SK-N-SH treated with all-trans-retinoic acid at 6 μM for 48 hours (cell line): ENCODE measurements at regions not wholly inside any gene's neighbourhood (a gene's known extent, or its start where the extent isn't known, plus 50 kb on each side); places are given as distances from the start of the nearest gene placed in this dataset.

Experiments
- ATAC-seq: fragments of 200-7000 bp; cut with Tn5 transposase; 3 replicates; pipeline ENCODE4 v1.9.1; 2020; ENCODE audit warnings: mild to moderate bottlenecking, moderate library complexity
- ARNTL ChIP-seq: fragments of 450-650 bp; formaldehyde crosslinking; IDR thresholded peaks from 2 replicates; pipeline ENCODE4 v1.5.0; 2020; ENCODE audit warnings: low read depth, mild to moderate bottlenecking, moderate library complexity, borderline replicate concordance
- BACH2 ChIP-seq: fragments of 250-450 bp; sonication (Bioruptor Pico); IDR thresholded peaks from 2 replicates; pipeline ENCODE4 v1.9.0; 2021; ENCODE audit warnings: mild to moderate bottlenecking, borderline replicate concordance
- CSDC2 ChIP-seq: fragments of 250-450 bp; sonication (Bioruptor Pico); IDR thresholded peaks from 2 replicates; pipeline ENCODE4 v1.5.0; 2020; ENCODE audit warnings: mild to moderate bottlenecking, moderate library complexity
- ESRRG ChIP-seq: fragments of 250-450 bp; sonication (Bioruptor Pico); IDR thresholded peaks from 2 replicates; pipeline ENCODE4 v1.6.1; 2021; ENCODE audit warnings: mild to moderate bottlenecking
- GLIS3 ChIP-seq: fragments of 250-450 bp; sonication (Bioruptor Pico); IDR thresholded peaks from 2 replicates; pipeline ENCODE4 v1.5.0; 2020; ENCODE audit warnings: mild to moderate bottlenecking, moderate library complexity
- ISL1 ChIP-seq: fragments of 250-450 bp; sonication (Bioruptor Pico); IDR thresholded peaks from 2 replicates; pipeline ENCODE4 v2.1.2; 2022; ENCODE audit warnings: mild to moderate bottlenecking, moderate library complexity
- OSR1 ChIP-seq: fragments of 250-450 bp; sonication (Bioruptor Pico); IDR thresholded peaks from 2 replicates; pipeline ENCODE4 v1.8.0; 2022; ENCODE audit warnings: moderate library complexity, mild to moderate bottlenecking, inconsistent platforms
- PPARA ChIP-seq: fragments of 250-450 bp; sonication (Bioruptor Pico); IDR thresholded peaks from 2 replicates; pipeline ENCODE4 v1.5.0; 2020; ENCODE audit warnings: mild to moderate bottlenecking, borderline replicate concordance
- RARB ChIP-seq: fragments of 250-450 bp; sonication (Bioruptor Pico); IDR thresholded peaks from 2 replicates; pipeline ENCODE4 v1.8.0; 2021; ENCODE audit warnings: mild to moderate bottlenecking, moderate library complexity
- SNAI2 ChIP-seq: fragments of 250-450 bp; sonication (Bioruptor Pico); IDR thresholded peaks from 2 replicates; pipeline ENCODE4 v1.5.0; 2020; ENCODE audit warnings: mild to moderate bottlenecking, moderate library complexity
- TCF4 ChIP-seq: fragments of 250-450 bp; sonication (Bioruptor Pico); IDR thresholded peaks from 2 replicates; pipeline ENCODE4 v1.8.0; 2021; ENCODE audit warnings: mild to moderate bottlenecking, moderate library complexity, borderline replicate concordance
- TOX ChIP-seq: fragments of 250-450 bp; sonication (Bioruptor Pico); IDR thresholded peaks from 2 replicates; pipeline ENCODE4 v1.8.0; 2021; ENCODE audit warnings: mild to moderate bottlenecking, moderate library complexity, borderline replicate concordance
- ZC3H10 ChIP-seq: fragments of 250-450 bp; sonication (Bioruptor Pico); IDR thresholded peaks from 2 replicates; pipeline ENCODE4 v1.5.1; 2021; ENCODE audit warnings: mild to moderate bottlenecking, moderate library complexity
- ZFP3 ChIP-seq: fragments of 250-450 bp; sonication (Bioruptor Pico); IDR thresholded peaks from 2 replicates; pipeline ENCODE4 v1.5.0; 2020; ENCODE audit warnings: mild to moderate bottlenecking, moderate library complexity
- ZFP30 ChIP-seq: fragments of 450-650 bp; formaldehyde crosslinking; IDR thresholded peaks from 2 replicates; pipeline ENCODE4 v1.5.0; 2022; ENCODE audit warnings: mild to moderate bottlenecking, moderate library complexity
- ZNF565 ChIP-seq: fragments of 450-650 bp; formaldehyde crosslinking; conservative IDR thresholded peaks from 2 replicates; pipeline ENCODE4 v1.5.0; 2020; ENCODE audit warnings: low read depth, mild to moderate bottlenecking, moderate library complexity
- ZNF70 ChIP-seq: fragments of 450-650 bp; formaldehyde crosslinking; IDR thresholded peaks from 2 replicates; pipeline ENCODE4 v1.5.0; 2020; ENCODE audit warnings: mild to moderate bottlenecking, moderate library complexity
- ZNF8 ChIP-seq: fragments of 450-650 bp; formaldehyde crosslinking; IDR thresholded peaks from 2 replicates; pipeline ENCODE4 v1.5.0; 2020; ENCODE audit warnings: mild to moderate bottlenecking, moderate library complexity
- TF ChIP-seq, protein P1 (sequence below): fragments of 250-450 bp; sonication (Bioruptor Pico); IDR thresholded peaks from 2 replicates; pipeline ENCODE4 v1.8.0; 2021; ENCODE audit warnings: low read depth, mild to moderate bottlenecking, moderate library complexity, borderline replicate concordance
- TF ChIP-seq, protein P2 (sequence below): fragments of 250-450 bp; sonication (Bioruptor Pico); IDR thresholded peaks from 2 replicates; pipeline ENCODE4 v1.8.0; 2020; ENCODE audit warnings: mild to moderate bottlenecking, moderate library complexity, borderline replicate concordance
- TF ChIP-seq, protein P3 (sequence below): fragments of 250-450 bp; sonication (Bioruptor Pico); IDR thresholded peaks from 2 replicates; pipeline ENCODE4 v1.5.1; 2021; ENCODE audit warnings: mild to moderate bottlenecking, moderate library complexity
- TF ChIP-seq, protein P4 (sequence below): fragments of 250-450 bp; sonication (Bioruptor Pico); IDR thresholded peaks from 2 replicates; pipeline ENCODE4 v1.5.0; 2020; ENCODE audit warnings: mild to moderate bottlenecking, moderate library complexity

DNA sequence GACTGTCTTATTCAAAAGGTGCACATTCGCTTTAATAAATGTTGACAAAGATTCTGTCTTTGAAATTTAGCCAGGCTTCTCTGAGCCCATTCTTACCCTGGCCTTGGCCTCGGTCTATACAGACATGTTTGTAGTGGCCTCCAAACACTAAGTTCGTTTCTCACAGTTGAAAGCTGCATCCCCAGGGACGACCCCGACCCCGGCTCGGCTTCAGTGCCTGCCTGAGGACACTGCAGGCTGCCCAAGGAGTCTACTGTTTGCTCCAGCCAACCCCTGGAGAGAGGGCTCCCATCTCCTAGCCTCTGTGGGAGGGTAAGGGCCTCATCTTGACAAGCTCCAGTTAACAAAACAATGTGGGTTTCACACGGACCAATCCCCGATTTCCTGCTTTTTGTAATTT, 390.6 kb upstream of the ZFP42 start:
- no peak for TF ChIP-seq ARNTL
- TF ChIP-seq RARB (CRISPR knock-in tag) = no peak
- no peak for TF ChIP-seq ZC3H10 (CRISPR knock-in tag)
- no peak for TF ChIP-seq PPARA (CRISPR knock-in tag)
- no peak for TF ChIP-seq ZNF70 (CRISPR knock-in tag)
- no peak for TF ChIP-seq ZNF565 (CRISPR knock-in tag)
- TF ChIP-seq TOX (CRISPR knock-in tag) = no peak
- no peak for TF ChIP-seq SNAI2 (CRISPR knock-in tag)
- no peak for TF ChIP-seq GLIS3
- TF ChIP-seq ESRRG (CRISPR knock-in tag) = no peak
- TF ChIP-seq TCF4 = no peak
- TF ChIP-seq ZFP3 = no peak
- TF ChIP-seq OSR1 (CRISPR knock-in tag) = no peak
- ATAC-seq = no peak

DNA sequence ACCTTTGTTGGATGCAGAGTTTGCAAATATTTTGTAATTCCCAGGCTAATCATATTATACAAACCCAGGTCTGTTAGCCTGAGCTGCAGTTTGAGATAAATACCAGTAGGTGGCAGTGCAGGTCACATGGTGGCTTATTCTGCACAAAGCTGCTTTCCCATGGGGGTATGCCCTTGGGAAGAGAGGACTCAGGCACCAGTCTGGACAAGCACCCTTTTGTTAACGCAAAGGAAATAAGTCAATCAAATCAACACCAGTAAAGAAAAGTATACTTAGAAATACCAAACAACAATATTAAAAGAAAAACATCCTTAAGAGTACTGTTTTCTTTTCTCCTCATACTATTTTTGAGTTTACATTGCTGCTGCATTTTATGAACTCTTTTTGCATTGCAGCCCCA, 389.0 kb upstream of the ZFP42 start:
- TF ChIP-seq TOX (CRISPR knock-in tag) (no peak), ESRRG (CRISPR knock-in tag) (no peak), CSDC2 (CRISPR knock-in tag) (no peak), ZNF70 (CRISPR knock-in tag) (no peak), ISL1 (no peak), OSR1 (CRISPR knock-in tag) (no peak), ZFP30 (CRISPR knock-in tag) (no peak), BACH2 (CRISPR knock-in tag) (no peak), RARB (CRISPR knock-in tag) (no peak), ZNF8 (CRISPR knock-in tag) (no peak), GLIS3 (no peak), PPARA (CRISPR knock-in tag) (no peak), ARNTL (no peak), ZNF565 (CRISPR knock-in tag) (no peak), SNAI2 (CRISPR knock-in tag) (no peak), TCF4 (no peak)
- TF ChIP-seq, protein P1, sequence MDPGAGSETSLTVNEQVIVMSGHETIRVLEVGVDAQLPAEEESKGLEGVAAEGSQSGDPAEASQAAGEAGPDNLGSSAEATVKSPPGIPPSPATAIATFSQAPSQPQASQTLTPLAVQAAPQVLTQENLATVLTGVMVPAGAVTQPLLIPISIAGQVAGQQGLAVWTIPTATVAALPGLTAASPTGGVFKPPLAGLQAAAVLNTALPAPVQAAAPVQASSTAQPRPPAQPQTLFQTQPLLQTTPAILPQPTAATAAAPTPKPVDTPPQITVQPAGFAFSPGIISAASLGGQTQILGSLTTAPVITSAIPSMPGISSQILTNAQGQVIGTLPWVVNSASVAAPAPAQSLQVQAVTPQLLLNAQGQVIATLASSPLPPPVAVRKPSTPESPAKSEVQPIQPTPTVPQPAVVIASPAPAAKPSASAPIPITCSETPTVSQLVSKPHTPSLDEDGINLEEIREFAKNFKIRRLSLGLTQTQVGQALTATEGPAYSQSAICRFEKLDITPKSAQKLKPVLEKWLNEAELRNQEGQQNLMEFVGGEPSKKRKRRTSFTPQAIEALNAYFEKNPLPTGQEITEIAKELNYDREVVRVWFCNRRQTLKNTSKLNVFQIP (CRISPR knock-in tag) = no peak
- TF ChIP-seq, protein P2, sequence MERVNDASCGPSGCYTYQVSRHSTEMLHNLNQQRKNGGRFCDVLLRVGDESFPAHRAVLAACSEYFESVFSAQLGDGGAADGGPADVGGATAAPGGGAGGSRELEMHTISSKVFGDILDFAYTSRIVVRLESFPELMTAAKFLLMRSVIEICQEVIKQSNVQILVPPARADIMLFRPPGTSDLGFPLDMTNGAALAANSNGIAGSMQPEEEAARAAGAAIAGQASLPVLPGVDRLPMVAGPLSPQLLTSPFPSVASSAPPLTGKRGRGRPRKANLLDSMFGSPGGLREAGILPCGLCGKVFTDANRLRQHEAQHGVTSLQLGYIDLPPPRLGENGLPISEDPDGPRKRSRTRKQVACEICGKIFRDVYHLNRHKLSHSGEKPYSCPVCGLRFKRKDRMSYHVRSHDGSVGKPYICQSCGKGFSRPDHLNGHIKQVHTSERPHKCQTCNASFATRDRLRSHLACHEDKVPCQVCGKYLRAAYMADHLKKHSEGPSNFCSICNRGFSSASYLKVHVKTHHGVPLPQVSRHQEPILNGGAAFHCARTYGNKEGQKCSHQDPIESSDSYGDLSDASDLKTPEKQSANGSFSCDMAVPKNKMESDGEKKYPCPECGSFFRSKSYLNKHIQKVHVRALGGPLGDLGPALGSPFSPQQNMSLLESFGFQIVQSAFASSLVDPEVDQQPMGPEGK (CRISPR knock-in tag) = no peak
- TF ChIP-seq, protein P3, sequence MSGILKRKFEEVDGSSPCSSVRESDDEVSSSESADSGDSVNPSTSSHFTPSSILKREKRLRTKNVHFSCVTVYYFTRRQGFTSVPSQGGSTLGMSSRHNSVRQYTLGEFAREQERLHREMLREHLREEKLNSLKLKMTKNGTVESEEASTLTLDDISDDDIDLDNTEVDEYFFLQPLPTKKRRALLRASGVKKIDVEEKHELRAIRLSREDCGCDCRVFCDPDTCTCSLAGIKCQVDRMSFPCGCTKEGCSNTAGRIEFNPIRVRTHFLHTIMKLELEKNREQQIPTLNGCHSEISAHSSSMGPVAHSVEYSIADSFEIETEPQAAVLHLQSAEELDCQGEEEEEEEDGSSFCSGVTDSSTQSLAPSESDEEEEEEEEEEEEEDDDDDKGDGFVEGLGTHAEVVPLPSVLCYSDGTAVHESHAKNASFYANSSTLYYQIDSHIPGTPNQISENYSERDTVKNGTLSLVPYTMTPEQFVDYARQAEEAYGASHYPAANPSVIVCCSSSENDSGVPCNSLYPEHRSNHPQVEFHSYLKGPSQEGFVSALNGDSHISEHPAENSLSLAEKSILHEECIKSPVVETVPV (CRISPR knock-in tag) = no peak
- TF ChIP-seq, protein P4, sequence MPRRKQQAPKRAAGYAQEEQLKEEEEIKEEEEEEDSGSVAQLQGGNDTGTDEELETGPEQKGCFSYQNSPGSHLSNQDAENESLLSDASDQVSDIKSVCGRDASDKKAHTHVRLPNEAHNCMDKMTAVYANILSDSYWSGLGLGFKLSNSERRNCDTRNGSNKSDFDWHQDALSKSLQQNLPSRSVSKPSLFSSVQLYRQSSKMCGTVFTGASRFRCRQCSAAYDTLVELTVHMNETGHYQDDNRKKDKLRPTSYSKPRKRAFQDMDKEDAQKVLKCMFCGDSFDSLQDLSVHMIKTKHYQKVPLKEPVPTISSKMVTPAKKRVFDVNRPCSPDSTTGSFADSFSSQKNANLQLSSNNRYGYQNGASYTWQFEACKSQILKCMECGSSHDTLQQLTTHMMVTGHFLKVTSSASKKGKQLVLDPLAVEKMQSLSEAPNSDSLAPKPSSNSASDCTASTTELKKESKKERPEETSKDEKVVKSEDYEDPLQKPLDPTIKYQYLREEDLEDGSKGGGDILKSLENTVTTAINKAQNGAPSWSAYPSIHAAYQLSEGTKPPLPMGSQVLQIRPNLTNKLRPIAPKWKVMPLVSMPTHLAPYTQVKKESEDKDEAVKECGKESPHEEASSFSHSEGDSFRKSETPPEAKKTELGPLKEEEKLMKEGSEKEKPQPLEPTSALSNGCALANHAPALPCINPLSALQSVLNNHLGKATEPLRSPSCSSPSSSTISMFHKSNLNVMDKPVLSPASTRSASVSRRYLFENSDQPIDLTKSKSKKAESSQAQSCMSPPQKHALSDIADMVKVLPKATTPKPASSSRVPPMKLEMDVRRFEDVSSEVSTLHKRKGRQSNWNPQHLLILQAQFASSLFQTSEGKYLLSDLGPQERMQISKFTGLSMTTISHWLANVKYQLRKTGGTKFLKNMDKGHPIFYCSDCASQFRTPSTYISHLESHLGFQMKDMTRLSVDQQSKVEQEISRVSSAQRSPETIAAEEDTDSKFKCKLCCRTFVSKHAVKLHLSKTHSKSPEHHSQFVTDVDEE (CRISPR knock-in tag) = no peak
- ATAC-seq = peak; percentile 58; the same call in 2 of the 3 replicates

DNA sequence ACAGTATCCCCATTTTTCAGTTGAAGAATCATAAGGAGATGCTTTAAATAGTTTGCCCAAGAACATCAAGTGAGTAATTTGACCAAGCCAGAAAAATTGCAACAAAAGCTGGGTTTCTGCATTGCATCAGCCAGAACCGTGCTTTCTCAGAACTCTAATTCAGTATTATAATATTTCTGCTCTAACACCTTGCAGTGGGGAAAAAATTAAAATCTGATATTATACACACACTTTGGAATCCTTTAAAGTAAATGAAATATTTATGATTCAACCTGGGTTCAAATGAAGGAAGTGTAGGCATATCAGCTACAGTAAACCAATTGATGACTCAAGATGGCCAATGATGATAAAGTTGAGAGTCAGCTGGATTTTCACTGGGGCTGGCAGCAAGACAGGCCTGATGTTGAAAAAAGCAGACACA, 387.6 kb upstream of the ZFP42 start:
- TF ChIP-seq TCF4 = no peak
- TF ChIP-seq ZNF70 (CRISPR knock-in tag) = no peak
- TF ChIP-seq ZC3H10 (CRISPR knock-in tag) = no peak
- no peak for TF ChIP-seq ZNF565 (CRISPR knock-in tag)
- no peak for TF ChIP-seq RARB (CRISPR knock-in tag)
- TF ChIP-seq ZNF8 (CRISPR knock-in tag) = no peak
- TF ChIP-seq OSR1 (CRISPR knock-in tag) = no peak
- TF ChIP-seq ZFP3 = no peak
- TF ChIP-seq TOX (CRISPR knock-in tag) = no peak
- TF ChIP-seq, protein P1 (CRISPR knock-in tag) = no peak
- TF ChIP-seq, protein P3 (CRISPR knock-in tag) = no peak
- peak; percentile 60 for ATAC-seq
